ENCODE measurements at regions not wholly inside any gene's neighbourhood (a gene's known extent, or its start where the extent isn't known, plus 50 kb on each side); places are given as distances from the start of the nearest gene placed in this dataset.

- Mint-ChIP-seq H3K9me3 (peaks cover 11% of the 10 kb centered on the region), H3K27ac (no peak overlapping the region), H3K27me3 (ENCODE audit: insufficient read depth, low read depth) (no peaks in the 10 kb centered on the region), H3K4me3 (no peak overlapping the region), H3K36me3 (no peaks in the 10 kb centered on the region), H3K4me1 (no peaks in the 10 kb centered on the region)
- no peaks in the 10 kb centered on the region for H3K9me3 ChIP-seq (ENCODE audit: low read depth)
- H3K36me3 ChIP-seq: no peaks in the 10 kb centered on the region
- no peaks in the 10 kb centered on the region for H4K20me1 ChIP-seq (ENCODE audit: low read depth)
- H3K27me3 ChIP-seq: no peaks in the 10 kb centered on the region
- TF ChIP-seq EZH2phosphoT487 (IDR thresholded peaks at IDR 0.05) (no peak), EZH2 (IDR thresholded peaks at IDR 0.05) (no peak), CTCF (IDR thresholded peaks at IDR 0.05) (no peak)
- H3K27ac ChIP-seq: no peak overlapping the region
- H3K4me3 ChIP-seq: no peak overlapping the region
- DNase-seq (ENCODE audit: low spot score): no peak
- no peaks in the 10 kb centered on the region for H3K79me2 ChIP-seq (ENCODE audit: low read depth)
- H3K9ac ChIP-seq: no peak overlapping the region
- H2AFZ ChIP-seq (replicated peaks): no peak overlapping the region
- H3K4me1 ChIP-seq: no peaks in the 10 kb centered on the region
- no peaks in the 10 kb centered on the region for H3F3A ChIP-seq (ENCODE audit: low read depth)
- H3K4me2 ChIP-seq: no peak overlapping the region
Observed at GRCh38 chr10:64209561-64209960, 688.4 kb downstream of the REEP3 start.

GRCh38 chr10:64210211-64210610 lies 689.0 kb downstream of the REEP3 start:
- TF ChIP-seq EZH2 (IDR thresholded peaks at IDR 0.05) (no peak), EZH2phosphoT487 (IDR thresholded peaks at IDR 0.05) (no peak), CTCF (IDR thresholded peaks at IDR 0.05) (no peak)
- H3K4me2 ChIP-seq: no peak overlapping the region
- H3K36me3 ChIP-seq: no peaks in the 10 kb centered on the region
- H3K4me3 ChIP-seq: no peak overlapping the region
- H3K79me2 ChIP-seq (ENCODE audit: low read depth): no peaks in the 10 kb centered on the region
- H4K20me1 ChIP-seq (ENCODE audit: low read depth): no peaks in the 10 kb centered on the region
- H3K27me3 ChIP-seq: no peaks in the 10 kb centered on the region
- no peak overlapping the region for H3K27ac ChIP-seq
- H3K9me3 Mint-ChIP-seq: peaks cover 11% of the 10 kb centered on the region
- H2AFZ ChIP-seq (replicated peaks): no peak overlapping the region
- H3K4me3 Mint-ChIP-seq: no peak overlapping the region
- no peaks in the 10 kb centered on the region for H3K9me3 ChIP-seq (ENCODE audit: low read depth)
- no peaks in the 10 kb centered on the region for H3K36me3 Mint-ChIP-seq
- no peaks in the 10 kb centered on the region for H3K4me1 Mint-ChIP-seq
- no peaks in the 10 kb centered on the region for H3K4me1 ChIP-seq
- no peaks in the 10 kb centered on the region for H3F3A ChIP-seq (ENCODE audit: low read depth)
- no peaks in the 10 kb centered on the region for H3K27me3 Mint-ChIP-seq (ENCODE audit: insufficient read depth, low read depth)
- H3K27ac Mint-ChIP-seq: no peak overlapping the region
- DNase-seq (ENCODE audit: low spot score): no peak
- no peak overlapping the region for H3K9ac ChIP-seq

- TF ChIP-seq EZH2phosphoT487 (IDR thresholded peaks at IDR 0.05): no peak
- TF ChIP-seq CTCF (IDR thresholded peaks at IDR 0.05): no peak
- TF ChIP-seq EZH2 (IDR thresholded peaks at IDR 0.05): no peak
- no peaks in the 10 kb centered on the region for H3K9me3 ChIP-seq (ENCODE audit: low read depth)
- H3K36me3 ChIP-seq: no peaks in the 10 kb centered on the region
- no peak overlapping the region for H3K4me3 ChIP-seq
- no peaks in the 10 kb centered on the region for H3K4me1 ChIP-seq
- Mint-ChIP-seq H3K27me3 (ENCODE audit: insufficient read depth, low read depth) (no peaks in the 10 kb centered on the region), H3K4me3 (no peak overlapping the region), H3K27ac (no peak overlapping the region), H3K36me3 (no peaks in the 10 kb centered on the region), H3K4me1 (no peaks in the 10 kb centered on the region), H3K9me3 (peaks cover 11% of the 10 kb centered on the region)
- H2AFZ ChIP-seq (replicated peaks): no peak overlapping the region
- H3K27ac ChIP-seq: no peak overlapping the region
- no peak overlapping the region for H3K9ac ChIP-seq
- DNase-seq (ENCODE audit: low spot score): no peak
- no peaks in the 10 kb centered on the region for H4K20me1 ChIP-seq (ENCODE audit: low read depth)
- no peaks in the 10 kb centered on the region for H3K27me3 ChIP-seq
- no peaks in the 10 kb centered on the region for H3F3A ChIP-seq (ENCODE audit: low read depth)
- H3K79me2 ChIP-seq (ENCODE audit: low read depth): no peaks in the 10 kb centered on the region
- no peak overlapping the region for H3K4me2 ChIP-seq
Observed at GRCh38 chr10:64211466-64211865, 690.3 kb downstream of the REEP3 start.

- no peak overlapping the region for H3K27ac Mint-ChIP-seq
- peaks cover 5% of the 10 kb centered on the region for H3K9me3 Mint-ChIP-seq
- DNase-seq (ENCODE audit: low spot score): no peak
- Histone ChIP-seq H2AFZ (replicated peaks) (no peak overlapping the region), H3K27me3 (no peaks in the 10 kb centered on the region), H3K9ac (no peak overlapping the region), H4K20me1 (ENCODE audit: low read depth) (no peaks in the 10 kb centered on the region), H3K4me3 (no peak overlapping the region), H3K4me2 (no peak overlapping the region), H3F3A (ENCODE audit: low read depth) (no peaks in the 10 kb centered on the region), H3K27ac (no peak overlapping the region), H3K79me2 (ENCODE audit: low read depth) (no peaks in the 10 kb centered on the region), H3K4me1 (no peaks in the 10 kb centered on the region), H3K36me3 (no peaks in the 10 kb centered on the region), H3K9me3 (ENCODE audit: low read depth) (no peaks in the 10 kb centered on the region)
- H3K4me1 Mint-ChIP-seq: no peaks in the 10 kb centered on the region
- no peaks in the 10 kb centered on the region for H3K36me3 Mint-ChIP-seq
- no peak overlapping the region for H3K4me3 Mint-ChIP-seq
- TF ChIP-seq CTCF (IDR thresholded peaks at IDR 0.05) (no peak), EZH2phosphoT487 (IDR thresholded peaks at IDR 0.05) (no peak), EZH2 (IDR thresholded peaks at IDR 0.05) (no peak)
- H3K27me3 Mint-ChIP-seq (ENCODE audit: insufficient read depth, low read depth): no peaks in the 10 kb centered on the region
Observed at GRCh38 chr10:64215088-64215487, 693.9 kb downstream of the REEP3 start.

Measured in neural progenitor cell (in vitro differentiated cells).